Stomach (tissue), 4 donors: ENCODE measurements at regions not wholly inside any gene's neighbourhood (a gene's known extent, or its start where the extent isn't known, plus 50 kb on each side); places are given as distances from the start of the nearest gene placed in this dataset.

ENCODE experiments used
- CTCF ChIP-seq, 7 experiments: fragments of 450-650 bp in 4 of 7; fragments of 200-600 bp in 3 of 7; sonication (generic) in 3 of 7; IDR thresholded peaks; one replicate each; pipeline ENCODE4 v1.5.1; 2016 to 2019; ENCODE audit warnings: antibody characterized with exemption in 7 of 7, control low read depth in 2 of 7, mild to moderate bottlenecking in 1 of 7
- POLR2A ChIP-seq, 4 donors: fragments of 450-650 bp; IDR thresholded peaks; one replicate each; pipeline ENCODE4 v1.6.1; 2016; ENCODE audit warnings: antibody characterized with exemption in 4 of 4, control low read depth in 2 of 4, mild to moderate bottlenecking in 1 of 4, moderate library complexity in 1 of 4
- POLR2AphosphoS5 ChIP-seq, 3 donors: sonication (generic); formaldehyde crosslinking; IDR thresholded peaks; one replicate each; pipeline ENCODE4 v1.6.1; 2016; ENCODE audit warnings: antibody characterized with exemption in 3 of 3

DNA sequence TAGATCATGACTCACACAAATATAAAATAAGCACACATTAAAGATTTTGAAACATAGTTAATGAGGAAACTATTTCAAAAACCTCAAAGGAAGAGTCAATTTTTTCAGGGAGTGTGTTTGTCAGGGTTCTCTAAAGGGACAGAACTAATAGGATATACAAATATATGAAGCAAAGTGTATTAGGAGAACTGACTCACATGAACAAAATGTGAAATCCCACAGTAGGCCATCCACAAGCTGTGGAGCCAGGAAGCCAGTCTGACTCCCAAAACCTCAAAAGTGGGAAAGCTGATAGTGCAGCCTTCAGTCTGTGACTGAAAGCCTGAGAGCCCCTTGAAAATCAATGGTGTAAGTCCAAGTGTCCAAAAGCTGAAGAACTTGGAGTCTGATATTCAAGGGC, 898.0 kb upstream of the EYS start:
- TF ChIP-seq CTCF (IDR thresholded peaks at IDR 0.05) (no peak), POLR2A (IDR thresholded peaks at IDR 0.05) (no peak), POLR2AphosphoS5 (IDR thresholded peaks at IDR 0.05) (no peak)
